Testis (tissue), 2 donors: ENCODE measurements at regions not wholly inside any gene's neighbourhood (a gene's known extent, or its start where the extent isn't known, plus 50 kb on each side); places are given as distances from the start of the nearest gene placed in this dataset.
"Not testable (repeated sequence)": the region's sequence is repeated elsewhere in the genome, so short reads cannot be mapped to it uniquely, and the experiment has no call there.

Source experiments
- DNase-seq: peaks from one replicate; pipeline ENCODE4 v3.0.0-alpha.2; 2019
- H3K27ac ChIP-seq, 2 donors: fragments of 200-600 bp; sonication (generic); one replicate each; pipeline ENCODE4 v1.5.1; 2019
- H3K27me3 ChIP-seq: fragments of 200-600 bp; sonication (generic); one replicate; pipeline ENCODE4 v1.5.1; 2019
- H3K36me3 ChIP-seq: fragments of 200-600 bp; sonication (generic); one replicate; pipeline ENCODE4 v1.5.1; 2017; ENCODE audit warnings: low read depth; ENCODE audit errors: missing control alignments
- H3K4me1 ChIP-seq: fragments of 200-600 bp; sonication (generic); one replicate; pipeline ENCODE4 v1.5.1; 2019
- H3K4me3 ChIP-seq, 2 donors: fragments of 200-600 bp; sonication (generic); one replicate each; pipeline ENCODE4 v1.5.1; 2017 to 2019
- H3K9me3 ChIP-seq: fragments of 200-600 bp; sonication (generic); one replicate; pipeline ENCODE4 v1.5.1; 2017
- CTCF ChIP-seq, 3 experiments: fragments of 450-650 bp in 2 of 3; fragments of 200-600 bp in 1 of 3; sonication (generic) in 1 of 3; IDR thresholded peaks; one replicate each; pipeline ENCODE4 v1.5.1; 2016 to 2019; ENCODE audit warnings: antibody characterized with exemption in 3 of 3, mild to moderate bottlenecking in 2 of 3, moderate library complexity in 1 of 3
- POLR2A ChIP-seq: fragments of 450-650 bp; IDR thresholded peaks from one replicate; pipeline ENCODE4 v1.6.1; 2017; ENCODE audit warnings: antibody characterized with exemption, mild to moderate bottlenecking, moderate library complexity
- WGBS, 2 donors: methylation state at CpG; one replicate each; pipeline ENCODE4 v1.1.5; 2018; 5-methylcytosine and 5-hydroxymethylcytosine counted together
- intact Hi-C: fragments of 100-400 bp; cut with DNase I; formaldehyde crosslinking; loops from one replicate; pipeline ENCODE4 v1.15.1; 2023; ENCODE audit warnings: low total_unique reads

- TF ChIP-seq CTCF (IDR thresholded peaks at IDR 0.05) = no peak
- no peak for TF ChIP-seq POLR2A
- intact Hi-C loops = no loop called here
- H3K4me3 ChIP-seq = no peak overlapping the region
- no peak for DNase-seq
- H3K27ac ChIP-seq = no peak overlapping the region
- no peaks in the 10 kb centered on the region for H3K27me3 ChIP-seq
- no peaks in the 10 kb centered on the region for H3K36me3 ChIP-seq
- H3K4me1 ChIP-seq = no peaks in the 10 kb centered on the region
- no peaks in the 10 kb centered on the region for H3K9me3 ChIP-seq
- WGBS, 2 donors = 44 to 51% methylated on average over 5 of the region's 5 CpGs
Measured at GRCh38 chr6:112956696-112957535, 609.8 kb downstream of the RFPL4B start.

GRCh38 chr6:112957536-112957916 is 610.4 kb downstream of the RFPL4B start:
- Histone ChIP-seq H3K4me1 (no peaks in the 10 kb centered on the region), H3K4me3 (no peak overlapping the region), H3K36me3 (no peaks in the 10 kb centered on the region), H3K27ac (no peak overlapping the region), H3K27me3 (no peaks in the 10 kb centered on the region), H3K9me3 (no peaks in the 10 kb centered on the region)
- WGBS, 2 donors = 77 to 82% methylated on average over 2 of the region's 2 CpGs
- DNase-seq = no peak
- TF ChIP-seq POLR2A = no peak
- TF ChIP-seq CTCF (IDR thresholded peaks at IDR 0.05) = no peak
- intact Hi-C loops = no loop called here

- H3K9me3 ChIP-seq = not testable (repeated sequence)
Measured at GRCh38 chr6:112960130-112960529, 613.0 kb downstream of the RFPL4B start.

GRCh38 chr6:112967974-112968373 is 620.8 kb downstream of the RFPL4B start:
- Histone ChIP-seq H3K36me3 (no peaks in the 10 kb centered on the region), H3K27ac (no peak overlapping the region), H3K4me1 (no peaks in the 10 kb centered on the region), H3K27me3 (no peaks in the 10 kb centered on the region), H3K9me3 (no peaks in the 10 kb centered on the region), H3K4me3 (no peak overlapping the region)
- no peak for DNase-seq
- TF ChIP-seq CTCF (IDR thresholded peaks at IDR 0.05) = no peak
- TF ChIP-seq POLR2A = no peak
- intact Hi-C loops = no loop called here
- WGBS, 2 donors = 94% methylated on average over 1 of the region's 1 CpG; no CpG with 5 or more reads in 1 of the 2 donors

More at GRCh38 chr6:112960130-112960529, 613.0 kb downstream of the RFPL4B start:
- H3K27ac ChIP-seq, H3K4me3 ChIP-seq, H3K27me3 ChIP-seq, H3K36me3 ChIP-seq, DNase-seq, intact Hi-C loops, H3K4me1 ChIP-seq: not testable (repeated sequence)
- 90 to 96% methylated on average over 3 of the region's 3 CpGs for whole genome bisulfite sequencing, 2 donors

GRCh38 chr6:112971651-112972050 is 624.5 kb downstream of the RFPL4B start:
- H3K4me1 ChIP-seq = no peaks in the 10 kb centered on the region
- DNase-seq = no peak
- H3K4me3 ChIP-seq = no peak overlapping the region
- 65 to 82% methylated on average over 1 of the region's 1 CpG for WGBS, 2 donors
- H3K27me3 ChIP-seq = no peaks in the 10 kb centered on the region
- H3K27ac ChIP-seq = no peak overlapping the region
- no peak for TF ChIP-seq CTCF (IDR thresholded peaks at IDR 0.05)
- TF ChIP-seq POLR2A = no peak
- no peaks in the 10 kb centered on the region for H3K36me3 ChIP-seq
- intact Hi-C loops = no loop called here
- no peaks in the 10 kb centered on the region for H3K9me3 ChIP-seq

GRCh38 chr6:112974931-112975330 is 627.8 kb downstream of the RFPL4B start:
- WGBS, 2 donors = 90 to 95% methylated on average over 4 of the region's 4 CpGs
- H3K27ac ChIP-seq, H3K27me3 ChIP-seq, H3K9me3 ChIP-seq, H3K36me3 ChIP-seq, DNase-seq, intact Hi-C loops, H3K4me3 ChIP-seq, H3K4me1 ChIP-seq: not testable (repeated sequence)

- H3K4me3 ChIP-seq, H3K4me1 ChIP-seq, H3K27me3 ChIP-seq, H3K36me3 ChIP-seq, H3K27ac ChIP-seq, DNase-seq, H3K9me3 ChIP-seq, intact Hi-C loops: not testable (repeated sequence)
Measured at GRCh38 chr6:112976579-112976978, 629.4 kb downstream of the RFPL4B start.
